B cell (primary cell): ENCODE measurements at regions not wholly inside any gene's neighbourhood (a gene's known extent, or its start where the extent isn't known, plus 50 kb on each side); places are given as distances from the start of the nearest gene placed in this dataset.

Experiments used
- ATAC-seq: fragments of 200-7000 bp; cut with Tn5 transposase; one replicate; pipeline ENCODE4 v1.10.0; 2021; ENCODE audit warnings: low read depth, mild to moderate bottlenecking, moderate number of reproducible peaks, moderate library complexity
- CTCF ChIA-PET: fragments of 350-600 bp; sonication (Branson Sonifier 250); formaldehyde crosslinking; loops from one replicate; lab custom pipeline; 2021; ENCODE audit warnings: antibody characterized with exemption, inconsistent platforms; lab: Charles Lee
- POLR2A ChIA-PET: fragments of 350-600 bp; sonication (Branson Sonifier 250); formaldehyde crosslinking; loops from one replicate; lab custom pipeline; 2021; ENCODE audit warnings: antibody characterized with exemption; lab: Charles Lee
- DNase-seq: peaks from one replicate; pipeline ENCODE4 v3.0.0; 2013
- H2AFZ ChIP-seq: 2 replicates; pipeline ENCODE4 v1.6.1; 2012; ENCODE audit warnings: mild to moderate bottlenecking, low read depth, low read length; ENCODE audit not compliant: insufficient read depth, poor library complexity, severe bottlenecking
- H3K27ac ChIP-seq, 2 donors: 1 replicate in 1 of 2; 2 replicates in 1 of 2; pipeline ENCODE4 v1.5.1; 2012 to 2013; ENCODE audit warnings: low read length in 2 of 2, mild to moderate bottlenecking in 2 of 2, moderate library complexity in 1 of 2
- H3K27me3 ChIP-seq, 4 experiments: fragments of 200-600 bp in 1 of 4; sonication (generic) in 1 of 4; replicated peaks in 1 of 4; 1 replicate in 2 of 4; 2 replicates in 2 of 4; pipeline versions ENCODE4 v1.6.1 to v1.7.0; 2013 to 2016; ENCODE audit warnings: low read length in 3 of 4, mild to moderate bottlenecking in 2 of 4, mixed read lengths in 1 of 4, moderate library complexity in 1 of 4; ENCODE audit not compliant: insufficient read depth in 4 of 4, control insufficient read depth in 3 of 4; ENCODE audit errors: control extremely low read depth in 1 of 4
- H3K36me3 ChIP-seq, 2 experiments: replicated peaks in 1 of 2; 1 replicate in 1 of 2; 2 replicates in 1 of 2; pipeline versions ENCODE4 v1.6.1 to v1.7.1; 2013; ENCODE audit warnings: low read length in 1 of 2; ENCODE audit not compliant: insufficient read depth in 2 of 2, control insufficient read depth in 1 of 2; ENCODE audit errors: control extremely low read depth in 1 of 2, extremely low read depth in 1 of 2
- H3K4me1 ChIP-seq, 2 donors: fragments of 200-600 bp in 1 of 2; sonication (generic) in 1 of 2; 1 replicate in 1 of 2; 2 replicates in 1 of 2; pipeline versions ENCODE4 v1.5.1 to v1.6.1; 2013 to 2017; ENCODE audit warnings: low read length in 2 of 2; ENCODE audit not compliant: control insufficient read depth in 2 of 2, insufficient read depth in 2 of 2
- H3K4me2 ChIP-seq: replicated peaks from 2 replicates; pipeline ENCODE3; 2012; ENCODE audit warnings: mild to moderate bottlenecking, low read depth, low read length; ENCODE audit not compliant: poor library complexity, severe bottlenecking
- H3K4me3 ChIP-seq, 5 experiments: fragments of 200-600 bp in 1 of 5; sonication (generic) in 1 of 5; 1 replicate in 3 of 5; 2 replicates in 2 of 5; pipeline versions ENCODE4 v1.5.1 to v1.7.0; 2011 to 2016; ENCODE audit warnings: low read length in 4 of 5, mild to moderate bottlenecking in 4 of 5, low read depth in 2 of 5, control low read depth in 1 of 5, moderate library complexity in 1 of 5; ENCODE audit not compliant: insufficient read depth in 1 of 5; ENCODE audit errors: control extremely low read depth in 1 of 5, extremely low read depth in 1 of 5
- H3K79me2 ChIP-seq: fragments of 200-600 bp; sonication (generic); one replicate; pipeline ENCODE4 v1.6.0; 2016; ENCODE audit warnings: low read length; ENCODE audit not compliant: control insufficient read depth, insufficient read depth
- H3K9ac ChIP-seq: fragments of 200-600 bp; sonication (generic); 2 replicates; pipeline ENCODE4 v1.6.1; 2017; ENCODE audit warnings: mild to moderate bottlenecking, low read length, moderate library complexity
- H3K9me3 ChIP-seq, 3 donors: one replicate each; pipeline versions ENCODE4 v1.6.1 to v1.7.1; 2013; ENCODE audit warnings: low read length in 2 of 3; ENCODE audit not compliant: control insufficient read depth in 2 of 3, insufficient read depth in 1 of 3; ENCODE audit errors: control extremely low read depth in 1 of 3
- H4K20me1 ChIP-seq: 2 replicates; pipeline ENCODE4 v1.6.0; 2012; ENCODE audit warnings: mild to moderate bottlenecking, low read length; ENCODE audit not compliant: insufficient read depth, control insufficient read depth, poor library complexity, severe bottlenecking
- H3K27ac Mint-ChIP-seq: one replicate; pipeline ENCODE4 v1.8.0; 2021; ENCODE audit warnings: mixed read lengths
- H3K27me3 Mint-ChIP-seq: one replicate; pipeline ENCODE4 v1.8.0; 2021; ENCODE audit warnings: mixed read lengths
- H3K4me1 Mint-ChIP-seq: one replicate; pipeline ENCODE4 v1.8.0; 2021; ENCODE audit warnings: mixed read lengths
- H3K4me3 Mint-ChIP-seq: one replicate; pipeline ENCODE4 v1.8.0; 2021; ENCODE audit warnings: mixed read lengths
- H3K9me3 Mint-ChIP-seq: one replicate; pipeline ENCODE4 v1.8.0; 2022; ENCODE audit warnings: mixed read lengths; ENCODE audit not compliant: insufficient read depth
- CTCF ChIP-seq: fragments of 200-600 bp; IDR thresholded peaks from one replicate; pipeline ENCODE4 v1.8.0; 2022; ENCODE audit warnings: antibody characterized with exemption, mild to moderate bottlenecking
- EZH2 ChIP-seq: IDR thresholded peaks from 2 replicates; pipeline ENCODE4 v1.6.1; 2012; ENCODE audit warnings: borderline replicate concordance, low read depth, mild to moderate bottlenecking, moderate library complexity, low read length; ENCODE audit not compliant: insufficient read depth, poor library complexity, severe bottlenecking
- WGBS: methylation state at CpG from one replicate; pipeline ENCODE4 v1.1.5; 2013; ENCODE audit warnings: missing lambda C conversion rate; ENCODE audit not compliant: insufficient coverage; 5-methylcytosine and 5-hydroxymethylcytosine counted together
- intact Hi-C: fragments of 100-400 bp; cut with micrococcal nuclease; formaldehyde crosslinking; loops from one replicate; pipeline ENCODE4 v1.10.0; 2022

GRCh38 chr14:83217492-83217891 is 1683.8 kb upstream of the SEL1L start:
- Mint-ChIP-seq H3K4me3 (no peak overlapping the region), H3K27ac (no peak overlapping the region), H3K9me3 (peaks cover 7% of the 10 kb centered on the region), H3K4me1 (no peaks in the 10 kb centered on the region), H3K27me3 (no peaks in the 10 kb centered on the region)
- ChIA-PET POLR2A (no interaction called here), CTCF (no interaction called here)
- Histone ChIP-seq H3K4me2 (no peak overlapping the region), H3K4me3 (no peak overlapping the region), H4K20me1 (no peaks in the 10 kb centered on the region), H3K27ac (no peak overlapping the region), H3K9ac (no peak overlapping the region), H3K4me1 (no peaks in the 10 kb centered on the region), H2AFZ (no peak overlapping the region), H3K27me3 (no peaks in the 10 kb centered on the region), H3K36me3 (no peaks in the 10 kb centered on the region), H3K79me2 (no peaks in the 10 kb centered on the region), H3K9me3 (peaks cover 0 to 3% (median 0%) of the 10 kb centered on the region in 3 donors)
- TF ChIP-seq CTCF: no peak
- TF ChIP-seq EZH2: no peak
- DNase-seq (no peak), ATAC-seq (no peak)
- intact Hi-C loops: no loop called here

- ChIA-PET CTCF (no interaction called here), POLR2A (no interaction called here)
- Histone ChIP-seq H3K27ac (no peak overlapping the region), H3K4me2 (no peak overlapping the region), H3K27me3 (no peaks in the 10 kb centered on the region), H4K20me1 (no peaks in the 10 kb centered on the region), H3K4me3 (no peak overlapping the region), H3K9me3 (peaks cover 0 to 8% (median 2%) of the 10 kb centered on the region in 3 donors), H3K4me1 (no peaks in the 10 kb centered on the region), H2AFZ (no peak overlapping the region), H3K79me2 (no peaks in the 10 kb centered on the region), H3K9ac (no peak overlapping the region), H3K36me3 (no peaks in the 10 kb centered on the region)
- WGBS: 100% methylated on average over 1 of the region's 5 CpGs
- intact Hi-C loops: no loop called here
- DNase-seq (no peak), ATAC-seq (no peak)
- Mint-ChIP-seq H3K4me3 (no peak overlapping the region), H3K4me1 (no peaks in the 10 kb centered on the region), H3K27ac (no peak overlapping the region), H3K9me3 (no peaks in the 10 kb centered on the region), H3K27me3 (no peaks in the 10 kb centered on the region)
- no peak for TF ChIP-seq EZH2
- no peak for TF ChIP-seq CTCF
Observed at GRCh38 chr14:83247924-83248639, 1714.4 kb upstream of the SEL1L start.
